Gastrocnemius medialis (tissue), 4 donors: ENCODE measurements at regions not wholly inside any gene's neighbourhood (a gene's known extent, or its start where the extent isn't known, plus 50 kb on each side); places are given as distances from the start of the nearest gene placed in this dataset.

ENCODE experiments used
- ATAC-seq, 2 donors: fragments of 150-250 bp; one replicate each; pipeline ENCODE4 v1.9.1; 2016
- DNase-seq, 2 donors: peaks; one replicate each; pipeline ENCODE4 v3.0.0-alpha.2; 2019
- H3K27ac ChIP-seq, 4 donors: fragments of 200-600 bp; sonication (generic); 1 replicate in 1 of 4; 2 replicates in 3 of 4; pipeline ENCODE4 v1.5.1; 2016 to 2018; ENCODE audit warnings: mild to moderate bottlenecking in 2 of 4, moderate library complexity in 1 of 4
- H3K27me3 ChIP-seq, 3 donors: fragments of 200-600 bp; sonication (generic) in 2 of 3; 1 replicate in 1 of 3; 2 replicates in 2 of 3; pipeline versions ENCODE4 v1.5.1 to v1.6.0; 2016 to 2019; ENCODE audit warnings: mild to moderate bottlenecking in 1 of 3, moderate library complexity in 1 of 3
- H3K36me3 ChIP-seq, 2 donors: fragments of 200-600 bp; sonication (generic) in 1 of 2; one replicate each; pipeline ENCODE4 v1.5.1; 2017 to 2018
- H3K4me1 ChIP-seq, 2 donors: fragments of 200-600 bp; sonication (generic) in 1 of 2; one replicate each; pipeline ENCODE4 v1.5.1; 2016 to 2017; ENCODE audit warnings: mild to moderate bottlenecking in 2 of 2
- H3K4me3 ChIP-seq, 4 donors: fragments of 200-600 bp; sonication (generic) in 3 of 4; 1 replicate in 1 of 4; 2 replicates in 3 of 4; pipeline ENCODE4 v1.5.1; 2016 to 2019; ENCODE audit warnings: mild to moderate bottlenecking in 2 of 4
- H3K9me3 ChIP-seq, 3 donors: fragments of 200-600 bp; sonication (generic) in 2 of 3; 1 replicate in 1 of 3; 2 replicates in 2 of 3; pipeline ENCODE4 v1.5.1; 2016 to 2019
- CTCF ChIP-seq, 5 experiments: fragments of 450-650 bp in 3 of 5; fragments of 200-600 bp in 2 of 5; sonication (generic) in 2 of 5; IDR thresholded peaks in 4 of 5; conservative IDR thresholded peaks in 1 of 5; 1 replicate in 4 of 5; 2 replicates in 1 of 5; pipeline ENCODE4 v1.5.1; 2016 to 2019; ENCODE audit warnings: antibody characterized with exemption in 5 of 5, mild to moderate bottlenecking in 3 of 5, moderate library complexity in 3 of 5
- POLR2A ChIP-seq, 2 donors: fragments of 450-650 bp; IDR thresholded peaks; one replicate each; pipeline ENCODE4 v1.6.1; 2017; ENCODE audit warnings: antibody characterized with exemption in 2 of 2, mild to moderate bottlenecking in 2 of 2, moderate library complexity in 2 of 2
- in situ Hi-C, 4 donors: fragments of 200-750 bp; cut with MboI; loops; one replicate each; pipeline versions ENCODE4 v1.15.0 to v1.8.0; 2017; ENCODE audit warnings: low sequenced_read_pairs in 4 of 4
- intact Hi-C: fragments of 100-400 bp; cut with DNase I; formaldehyde crosslinking; loops from one replicate; pipeline ENCODE4 v1.15.1; 2023; ENCODE audit warnings: low total_unique reads

- no peak overlapping the region for H3K4me3 ChIP-seq
- H3K27me3 ChIP-seq = no peaks in the 10 kb centered on the region
- intact Hi-C loops (no loop called here), in situ Hi-C loops (no loop called here)
- H3K4me1 ChIP-seq = no peaks in the 10 kb centered on the region
- ATAC-seq (no peak), DNase-seq (no peak)
- TF ChIP-seq CTCF (IDR thresholded peaks at IDR 0.05 in 4 of 5, conservative IDR thresholded peaks at IDR 0.05 in 1 of 5) = no peak
- no peak for TF ChIP-seq POLR2A (IDR thresholded peaks at IDR 0.05)
- no peaks in the 10 kb centered on the region for H3K36me3 ChIP-seq
- H3K27ac ChIP-seq = no peak overlapping the region
- no peaks in the 10 kb centered on the region for H3K9me3 ChIP-seq
Measured at GRCh38 chr13:99811067-99811700, 160.4 kb downstream of the ZIC5 start.

DNA sequence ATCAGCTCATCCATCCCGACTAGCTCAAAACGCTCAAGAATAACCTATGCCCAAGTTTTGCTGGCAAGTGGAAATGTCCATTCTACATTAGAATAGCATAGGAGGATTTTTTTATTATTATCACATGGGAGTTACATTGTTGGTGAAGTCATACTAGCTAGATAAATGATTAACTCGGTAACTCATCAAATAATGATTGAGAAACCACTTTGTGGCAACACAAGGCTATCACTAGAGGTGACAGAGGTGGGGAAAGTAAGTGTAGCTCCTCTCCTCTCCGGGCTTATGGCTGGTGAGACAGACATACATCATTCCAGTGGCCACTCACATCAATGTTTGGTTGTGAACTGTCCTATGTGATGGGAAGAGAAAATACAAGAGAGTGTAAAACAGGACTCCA is 161.6 kb downstream of the ZIC5 start:
- Histone ChIP-seq H3K27me3 (no peaks in the 10 kb centered on the region), H3K27ac (no peak overlapping the region), H3K4me3 (no peak overlapping the region), H3K36me3 (no peaks in the 10 kb centered on the region), H3K4me1 (no peaks in the 10 kb centered on the region), H3K9me3 (no peaks in the 10 kb centered on the region)
- intact Hi-C loops = no loop called here
- in situ Hi-C loops = no loop called here
- no peak for ATAC-seq
- TF ChIP-seq POLR2A (IDR thresholded peaks at IDR 0.05) (no peak), CTCF (IDR thresholded peaks at IDR 0.05 in 4 of 5, conservative IDR thresholded peaks at IDR 0.05 in 1 of 5) (no peak)
- DNase-seq = no peak

DNA sequence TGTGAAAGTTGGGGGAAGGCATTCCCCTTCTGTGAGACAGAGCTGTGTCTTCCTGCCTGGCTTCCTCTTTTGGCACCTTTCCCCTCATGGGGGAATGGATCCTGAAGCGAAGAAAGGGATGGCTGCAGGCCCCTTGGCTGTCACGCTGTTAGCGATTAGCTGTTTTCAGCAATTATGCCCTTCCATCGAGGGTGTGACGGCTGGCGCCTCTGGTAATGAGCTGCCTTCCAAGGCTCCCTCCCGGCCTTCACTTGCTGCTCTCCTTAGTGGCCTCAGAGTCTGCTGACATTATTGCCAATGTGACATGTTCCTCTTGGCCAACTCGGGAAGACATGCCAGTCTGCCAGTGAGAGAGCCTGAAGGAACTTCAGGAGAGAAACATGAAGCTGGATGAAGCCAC is 162.1 kb downstream of the ZIC5 start:
- intact Hi-C loops (no loop called here), in situ Hi-C loops (no loop called here)
- Histone ChIP-seq H3K27me3 (no peaks in the 10 kb centered on the region), H3K9me3 (no peaks in the 10 kb centered on the region), H3K4me3 (no peak overlapping the region), H3K36me3 (no peaks in the 10 kb centered on the region), H3K4me1 (no peaks in the 10 kb centered on the region), H3K27ac (no peak overlapping the region)
- no peak for ATAC-seq
- DNase-seq = no peak
- TF ChIP-seq POLR2A (IDR thresholded peaks at IDR 0.05) = no peak
- no peak for TF ChIP-seq CTCF (IDR thresholded peaks at IDR 0.05 in 4 of 5, conservative IDR thresholded peaks at IDR 0.05 in 1 of 5)

DNA sequence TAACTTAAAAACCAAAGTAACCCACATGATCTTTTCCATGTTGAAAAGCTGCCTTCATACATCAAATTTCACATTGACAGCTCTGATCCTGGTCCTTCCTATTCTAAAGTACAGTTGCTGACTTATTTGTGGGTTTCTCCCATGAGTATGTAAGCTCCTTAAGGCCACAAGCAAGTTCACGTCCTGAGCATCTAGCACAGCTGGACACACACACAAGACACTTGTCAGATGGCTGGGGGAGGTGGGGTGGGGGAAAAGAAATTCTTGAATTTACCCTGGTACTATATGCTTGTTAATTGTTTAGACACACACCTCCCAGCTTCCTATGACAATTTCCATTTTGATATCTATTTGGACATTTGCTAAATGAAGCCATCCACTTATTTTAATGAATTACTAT is 162.8 kb downstream of the ZIC5 start:
- no peak overlapping the region for H3K27ac ChIP-seq
- no peak overlapping the region for H3K4me3 ChIP-seq
- in situ Hi-C loops = no loop called here
- intact Hi-C loops = no loop called here
- no peaks in the 10 kb centered on the region for H3K27me3 ChIP-seq
- ATAC-seq (no peak), DNase-seq (no peak)
- no peaks in the 10 kb centered on the region for H3K4me1 ChIP-seq
- TF ChIP-seq CTCF (IDR thresholded peaks at IDR 0.05 in 4 of 5, conservative IDR thresholded peaks at IDR 0.05 in 1 of 5) (no peak), POLR2A (IDR thresholded peaks at IDR 0.05) (no peak)
- no peaks in the 10 kb centered on the region for H3K36me3 ChIP-seq
- H3K9me3 ChIP-seq = no peaks in the 10 kb centered on the region

- DNase-seq (no peak), ATAC-seq (no peak)
- no peaks in the 10 kb centered on the region for H3K36me3 ChIP-seq
- no peak overlapping the region for H3K4me3 ChIP-seq
- no peaks in the 10 kb centered on the region for H3K9me3 ChIP-seq
- no peak for TF ChIP-seq CTCF (IDR thresholded peaks at IDR 0.05 in 4 of 5, conservative IDR thresholded peaks at IDR 0.05 in 1 of 5)
- TF ChIP-seq POLR2A (IDR thresholded peaks at IDR 0.05) = no peak
- no peaks in the 10 kb centered on the region for H3K27me3 ChIP-seq
- intact Hi-C loops (no loop called here), in situ Hi-C loops (no loop called here)
- H3K4me1 ChIP-seq = no peaks in the 10 kb centered on the region
- no peak overlapping the region for H3K27ac ChIP-seq
Measured at GRCh38 chr13:99806671-99807070, 164.9 kb downstream of the ZIC5 start.
